H9 (cell line): ENCODE measurements at regions not wholly inside any gene's neighbourhood (a gene's known extent, or its start where the extent isn't known, plus 50 kb on each side); places are given as distances from the start of the nearest gene placed in this dataset.

ENCODE experiments used
- DNase-seq: peaks from one replicate; pipeline ENCODE4 v3.0.0-alpha.2; 2017
- H2AFZ ChIP-seq: one replicate; pipeline ENCODE4 v1.6.1; 2013; ENCODE audit warnings: mild to moderate bottlenecking, low read length, control low read depth, moderate library complexity
- H2AK5ac ChIP-seq: 2 replicates; pipeline ENCODE4 v1.6.1; 2013; ENCODE audit warnings: low read length, control low read depth, mixed read lengths; ENCODE audit not compliant: insufficient read length
- H2BK120ac ChIP-seq: one replicate; pipeline ENCODE4 v1.6.1; 2013; ENCODE audit warnings: low read depth, mild to moderate bottlenecking, low read length, control low read depth, inconsistent platforms; ENCODE audit not compliant: poor library complexity, severe bottlenecking
- H2BK12ac ChIP-seq: 2 replicates; pipeline ENCODE4 v1.6.1; 2013; ENCODE audit warnings: low read length, control low read depth, mixed read lengths, low read depth; ENCODE audit not compliant: insufficient read length
- H2BK15ac ChIP-seq: 2 replicates; pipeline ENCODE4 v1.6.1; 2013; ENCODE audit warnings: low read depth, low read length, control low read depth
- H2BK20ac ChIP-seq: one replicate; pipeline ENCODE4 v1.6.1; 2013; ENCODE audit warnings: low read depth, mild to moderate bottlenecking, low read length, control low read depth, inconsistent platforms; ENCODE audit not compliant: poor library complexity, severe bottlenecking
- H2BK5ac ChIP-seq: 2 replicates; pipeline ENCODE4 v1.6.1; 2013; ENCODE audit warnings: low read length, control low read depth, mixed read lengths; ENCODE audit not compliant: insufficient read length
- H3K14ac ChIP-seq: 2 replicates; pipeline ENCODE4 v1.6.1; 2013; ENCODE audit warnings: low read length, control low read depth; ENCODE audit not compliant: insufficient read depth
- H3K18ac ChIP-seq: 2 replicates; pipeline ENCODE4 v1.6.1; 2013; ENCODE audit warnings: low read depth, mild to moderate bottlenecking, mixed read lengths, low read length, control low read depth; ENCODE audit not compliant: insufficient read length
- H3K23ac ChIP-seq: 2 replicates; pipeline ENCODE4 v1.6.1; 2013; ENCODE audit warnings: low read length, control low read depth, mixed read lengths, low read depth; ENCODE audit not compliant: insufficient read length
- H3K23me2 ChIP-seq: 2 replicates; pipeline ENCODE4 v1.6.1; 2013; ENCODE audit warnings: low read depth, mild to moderate bottlenecking, mixed read lengths, low read length, control low read depth; ENCODE audit not compliant: insufficient read length, poor library complexity, severe bottlenecking
- H3K27ac ChIP-seq: 2 replicates; pipeline ENCODE4 v1.5.1; 2013; ENCODE audit warnings: low read length, control low read depth, mixed read lengths, low read depth; ENCODE audit not compliant: insufficient read length
- H3K27me3 ChIP-seq: 2 replicates; pipeline ENCODE4 v1.6.1; 2013; ENCODE audit warnings: low read length, control low read depth, inconsistent platforms; ENCODE audit not compliant: insufficient read depth
- H3K4ac ChIP-seq: 2 replicates; pipeline ENCODE4 v1.6.1; 2013; ENCODE audit warnings: low read depth, mild to moderate bottlenecking, control low read depth, inconsistent platforms, low read length, moderate library complexity
- H3K4me1 ChIP-seq: 2 replicates; pipeline ENCODE4 v1.6.1; 2013; ENCODE audit warnings: low read length, control low read depth, inconsistent platforms; ENCODE audit not compliant: insufficient read depth
- H3K4me2 ChIP-seq: 2 replicates; pipeline ENCODE4 v1.6.1; 2013; ENCODE audit warnings: low read length, control low read depth, mixed read lengths; ENCODE audit not compliant: insufficient read length, insufficient read depth
- H3K56ac ChIP-seq: 2 replicates; pipeline ENCODE4 v1.6.1; 2013; ENCODE audit warnings: low read depth, mild to moderate bottlenecking, mixed read lengths, low read length, control low read depth; ENCODE audit not compliant: insufficient read length
- H3K79me1 ChIP-seq: 2 replicates; pipeline ENCODE4 v1.6.1; 2013; ENCODE audit warnings: low read depth, mild to moderate bottlenecking, moderate library complexity, low read length, control low read depth, inconsistent platforms; ENCODE audit not compliant: insufficient read depth, poor library complexity, severe bottlenecking
- H3K79me2 ChIP-seq: 2 replicates; pipeline ENCODE4 v1.6.1; 2013; ENCODE audit warnings: low read length, control low read depth, inconsistent platforms; ENCODE audit not compliant: insufficient read depth
- H3K9ac ChIP-seq: 2 replicates; pipeline ENCODE4 v1.6.1; 2013; ENCODE audit warnings: low read length, control low read depth, mixed read lengths; ENCODE audit not compliant: insufficient read length; ENCODE audit errors: extremely low read depth
- H3K9me3 ChIP-seq: one replicate; pipeline ENCODE4 v1.6.1; 2013; ENCODE audit warnings: low read depth, low read length, inconsistent platforms; ENCODE audit not compliant: control insufficient read depth
- H3T11ph ChIP-seq: one replicate; pipeline ENCODE4 v1.6.1; 2013; ENCODE audit warnings: mild to moderate bottlenecking, low read length, control low read depth, inconsistent platforms
- H4K20me1 ChIP-seq: one replicate; pipeline ENCODE4 v1.6.1; 2013; ENCODE audit not compliant: control insufficient read depth, insufficient read length, insufficient read depth
- H4K5ac ChIP-seq: 2 replicates; pipeline ENCODE4 v1.6.1; 2013; ENCODE audit warnings: low read depth, mild to moderate bottlenecking, mixed read lengths, low read length, control low read depth; ENCODE audit not compliant: insufficient read length
- H4K8ac ChIP-seq: replicated peaks from 2 replicates; pipeline ENCODE4 v1.6.1; 2013; ENCODE audit warnings: low read length, control low read depth, mixed read lengths, low read depth; ENCODE audit not compliant: insufficient read length
- H4K91ac ChIP-seq: 2 replicates; pipeline ENCODE4 v1.6.1; 2013; ENCODE audit warnings: low read depth, mild to moderate bottlenecking, moderate library complexity, mixed read lengths, low read length, control low read depth; ENCODE audit not compliant: insufficient read length
- H3K27ac Mint-ChIP-seq, 3 experiments: 2 replicates in 2 of 3; 3 replicates in 1 of 3; pipeline ENCODE4 v1.8.0; 2020 to 2021; ENCODE audit warnings: mixed read lengths in 3 of 3, mild to moderate bottlenecking in 1 of 3, moderate library complexity in 1 of 3
- H3K27me3 Mint-ChIP-seq: 2 replicates; pipeline ENCODE4 v1.8.0; 2021; ENCODE audit warnings: low read depth, mild to moderate bottlenecking, moderate library complexity, mixed read lengths
- H3K36me3 Mint-ChIP-seq, 3 experiments: 2 replicates in 2 of 3; 3 replicates in 1 of 3; pipeline ENCODE4 v1.8.0; 2020 to 2021; ENCODE audit warnings: low read depth in 3 of 3, mixed read lengths in 3 of 3; ENCODE audit not compliant: insufficient read depth in 1 of 3
- H3K4me1 Mint-ChIP-seq, 2 experiments: 2 replicates each; pipeline ENCODE4 v1.8.0; 2020; ENCODE audit warnings: mixed read lengths in 2 of 2
- H3K4me3 Mint-ChIP-seq, 2 experiments: 2 replicates in 1 of 2; 3 replicates in 1 of 2; pipeline ENCODE4 v1.8.0; 2020 to 2021; ENCODE audit warnings: mild to moderate bottlenecking in 2 of 2, mixed read lengths in 2 of 2, moderate library complexity in 1 of 2
- H3K9me3 Mint-ChIP-seq, 2 experiments: 2 replicates in 1 of 2; 3 replicates in 1 of 2; pipeline ENCODE4 v1.8.0; 2020; ENCODE audit warnings: mild to moderate bottlenecking in 2 of 2, mixed read lengths in 2 of 2, moderate library complexity in 1 of 2
- WGBS: extraction: QIAGEN DNeasy Blood & Tissue Kit; methylation state at CpG from one replicate; pipeline ENCODE4 v1.1.7; 2013; ENCODE audit warnings: missing lambda C conversion rate, low lambda C conversion rate, mixed read lengths; ENCODE audit not compliant: insufficient read length; ENCODE audit errors: extremely low coverage; 5-methylcytosine and 5-hydroxymethylcytosine counted together
- TF ChIP-seq, protein P1 (sequence below): fragments of 200-600 bp; sonication (generic); conservative IDR thresholded peaks from 3 replicates; pipeline ENCODE4 v1.8.0; 2021; ENCODE audit warnings: antibody characterized with exemption, mild to moderate bottlenecking

GRCh38 chr2:53558867-53559266 lies 208.7 kb upstream of the CHAC2 start:
- H2AK5ac ChIP-seq, result no peak overlapping the region
- H4K91ac ChIP-seq, result no peak overlapping the region
- no peak overlapping the region for H2BK120ac ChIP-seq
- Mint-ChIP-seq H3K27me3 (no peaks in the 10 kb centered on the region), H3K4me3 (no peak overlapping the region), H3K27ac (no peak overlapping the region), H3K36me3 (peaks cover 0 to 5% (median 0%) of the 10 kb centered on the region in 3 experiments; a peak in 3 of 7 replicates), H3K9me3 (peaks cover 5 to 7% of the 10 kb centered on the region in 2 experiments; a peak in 4 of 5 replicates), H3K4me1 (no peaks in the 10 kb centered on the region)
- no CpG with 5 or more reads among the region's 2 CpGs for WGBS
- no peaks in the 10 kb centered on the region for H4K20me1 ChIP-seq
- no peak overlapping the region for H3K18ac ChIP-seq
- TF ChIP-seq, protein P1, sequence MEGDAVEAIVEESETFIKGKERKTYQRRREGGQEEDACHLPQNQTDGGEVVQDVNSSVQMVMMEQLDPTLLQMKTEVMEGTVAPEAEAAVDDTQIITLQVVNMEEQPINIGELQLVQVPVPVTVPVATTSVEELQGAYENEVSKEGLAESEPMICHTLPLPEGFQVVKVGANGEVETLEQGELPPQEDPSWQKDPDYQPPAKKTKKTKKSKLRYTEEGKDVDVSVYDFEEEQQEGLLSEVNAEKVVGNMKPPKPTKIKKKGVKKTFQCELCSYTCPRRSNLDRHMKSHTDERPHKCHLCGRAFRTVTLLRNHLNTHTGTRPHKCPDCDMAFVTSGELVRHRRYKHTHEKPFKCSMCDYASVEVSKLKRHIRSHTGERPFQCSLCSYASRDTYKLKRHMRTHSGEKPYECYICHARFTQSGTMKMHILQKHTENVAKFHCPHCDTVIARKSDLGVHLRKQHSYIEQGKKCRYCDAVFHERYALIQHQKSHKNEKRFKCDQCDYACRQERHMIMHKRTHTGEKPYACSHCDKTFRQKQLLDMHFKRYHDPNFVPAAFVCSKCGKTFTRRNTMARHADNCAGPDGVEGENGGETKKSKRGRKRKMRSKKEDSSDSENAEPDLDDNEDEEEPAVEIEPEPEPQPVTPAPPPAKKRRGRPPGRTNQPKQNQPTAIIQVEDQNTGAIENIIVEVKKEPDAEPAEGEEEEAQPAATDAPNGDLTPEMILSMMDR, result no peak
- no peak overlapping the region for H3T11ph ChIP-seq
- no peaks in the 10 kb centered on the region for H3K4me1 ChIP-seq
- no peak overlapping the region for H2BK20ac ChIP-seq
- H2AFZ ChIP-seq, result no peak overlapping the region
- H2BK5ac ChIP-seq, result no peak overlapping the region
- H3K56ac ChIP-seq, result no peak overlapping the region
- H3K4ac ChIP-seq, result no peak overlapping the region
- no peak overlapping the region for H3K9ac ChIP-seq
- no peak for DNase-seq
- no peak overlapping the region for H3K23ac ChIP-seq
- no peak overlapping the region for H4K5ac ChIP-seq
- no peak overlapping the region for H3K27ac ChIP-seq
- H3K4me2 ChIP-seq, result no peak overlapping the region
- no peaks in the 10 kb centered on the region for H3K23me2 ChIP-seq
- H3K79me2 ChIP-seq, result no peaks in the 10 kb centered on the region
- H3K79me1 ChIP-seq, result no peaks in the 10 kb centered on the region
- no peaks in the 10 kb centered on the region for H3K27me3 ChIP-seq
- no peak overlapping the region for H2BK15ac ChIP-seq
- no peak overlapping the region for H4K8ac ChIP-seq
- H3K9me3 ChIP-seq, result no peaks in the 10 kb centered on the region
- no peak overlapping the region for H2BK12ac ChIP-seq
- no peak overlapping the region for H3K14ac ChIP-seq
